CD4-positive, alpha-beta memory T cell (primary cell): ENCODE measurements at regions not wholly inside any gene's neighbourhood (a gene's known extent, or its start where the extent isn't known, plus 50 kb on each side); places are given as distances from the start of the nearest gene placed in this dataset.

ENCODE experiments used
- CTCF ChIA-PET: fragments of 350-600 bp; sonication (Branson Sonifier 250); formaldehyde crosslinking; loops from one replicate; lab custom pipeline; 2021; ENCODE audit warnings: inconsistent platforms; ENCODE audit not compliant: partially characterized antibody; lab: Charles Lee
- POLR2A ChIA-PET: fragments of 350-600 bp; sonication (Branson Sonifier 250); formaldehyde crosslinking; loops from one replicate; lab custom pipeline; 2021; ENCODE audit not compliant: partially characterized antibody; lab: Charles Lee
- DNase-seq, 5 donors: peaks; one replicate each; pipeline versions ENCODE4 v3.0.0 to v3.0.0-alpha.2; 2020 to 2022; ENCODE audit warnings: mixed read lengths in 1 of 5
- H3K27ac ChIP-seq: one replicate; pipeline ENCODE4 v1.7.0; 2013; ENCODE audit warnings: low read depth, low read length
- H3K27me3 ChIP-seq: 2 replicates; pipeline ENCODE4 v1.7.0; 2013; ENCODE audit warnings: mild to moderate bottlenecking, low read length, moderate library complexity; ENCODE audit not compliant: insufficient read depth
- H3K36me3 ChIP-seq: 2 replicates; pipeline ENCODE4 v1.7.0; 2013; ENCODE audit warnings: mild to moderate bottlenecking, low read length, moderate library complexity; ENCODE audit not compliant: insufficient read depth
- H3K4me1 ChIP-seq: 2 replicates; pipeline ENCODE4 v1.7.0; 2013; ENCODE audit warnings: mild to moderate bottlenecking, low read length, moderate library complexity; ENCODE audit not compliant: insufficient read depth
- H3K4me3 ChIP-seq, 2 donors: one replicate each; pipeline ENCODE4 v1.7.0; 2013; ENCODE audit warnings: low read length in 2 of 2, mild to moderate bottlenecking in 1 of 2
- H3K9me3 ChIP-seq, 2 donors: one replicate each; pipeline ENCODE4 v1.7.0; 2013; ENCODE audit warnings: low read length in 2 of 2, control low read depth in 1 of 2; ENCODE audit not compliant: control insufficient read depth in 1 of 2
- H3K27ac Mint-ChIP-seq, 7 donors: one replicate each; pipeline ENCODE4 v1.8.0; 2020 to 2021; ENCODE audit warnings: mixed read lengths in 7 of 7, mild to moderate bottlenecking in 6 of 7, inconsistent platforms in 3 of 7, moderate library complexity in 3 of 7
- H3K27me3 Mint-ChIP-seq, 2 donors: one replicate each; pipeline ENCODE4 v1.8.0; 2020 to 2021; ENCODE audit warnings: mixed read lengths in 2 of 2
- H3K36me3 Mint-ChIP-seq, 2 donors: one replicate each; pipeline ENCODE4 v1.8.0; 2020 to 2021; ENCODE audit warnings: mixed read lengths in 2 of 2, inconsistent platforms in 1 of 2, mild to moderate bottlenecking in 1 of 2
- H3K4me1 Mint-ChIP-seq, 4 donors: one replicate each; pipeline ENCODE4 v1.8.0; 2020 to 2021; ENCODE audit warnings: mixed read lengths in 4 of 4, mild to moderate bottlenecking in 1 of 4
- H3K4me3 Mint-ChIP-seq, 8 donors: one replicate each; pipeline ENCODE4 v1.8.0; 2020 to 2021; ENCODE audit warnings: mixed read lengths in 8 of 8, mild to moderate bottlenecking in 7 of 8, moderate library complexity in 6 of 8, inconsistent platforms in 3 of 8
- H3K9me3 Mint-ChIP-seq, 8 donors: one replicate each; pipeline ENCODE4 v1.8.0; 2020 to 2021; ENCODE audit warnings: mixed read lengths in 8 of 8, mild to moderate bottlenecking in 5 of 8, inconsistent platforms in 3 of 8, moderate library complexity in 1 of 8
- intact Hi-C: fragments of 100-400 bp; cut with micrococcal nuclease; formaldehyde crosslinking; loops from one replicate; pipeline ENCODE4 v1.15.1; 2023

DNA sequence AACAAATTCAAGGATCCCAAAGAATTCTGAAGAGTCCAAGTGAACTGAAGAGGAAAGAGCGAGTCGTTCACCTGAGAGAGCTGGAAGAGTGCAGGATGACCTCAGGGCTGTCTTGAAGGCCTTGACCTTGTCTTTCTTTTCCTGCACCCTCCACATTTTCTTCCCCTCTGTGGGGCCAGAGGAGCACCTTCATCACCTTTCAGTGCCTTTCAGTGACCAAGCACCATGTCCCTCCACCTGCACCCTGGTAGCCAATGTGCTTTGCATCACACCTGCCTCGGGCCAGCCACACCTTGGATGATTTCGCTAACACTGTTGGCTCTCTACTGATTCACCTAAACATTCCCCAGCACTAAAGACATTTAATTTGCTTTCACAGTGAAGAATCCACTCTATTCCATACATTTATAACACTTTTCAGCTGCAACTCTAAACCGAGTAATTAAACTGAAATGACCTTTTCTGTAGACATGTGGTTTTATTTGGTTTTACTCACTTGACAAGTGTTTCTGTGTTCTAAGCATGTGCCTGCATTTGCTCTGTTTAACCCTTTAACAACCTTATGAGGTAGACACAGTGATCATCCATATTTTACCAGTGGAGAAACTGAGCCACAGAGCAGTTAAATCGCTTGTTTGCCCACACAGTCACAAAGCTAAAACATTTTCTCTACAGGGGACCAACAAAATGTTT is 121.3 kb upstream of the CST7 start:
- Mint-ChIP-seq H3K27ac (no peak overlapping the region), H3K9me3 (peaks cover 0 to 7% (median under 1%) of the 10 kb centered on the region in 8 donors), H3K4me3 (no peak overlapping the region), H3K36me3 (no peaks in the 10 kb centered on the region), H3K27me3 (no peaks in the 10 kb centered on the region), H3K4me1 (no peaks in the 10 kb centered on the region)
- no peaks in the 10 kb centered on the region for H3K4me1 ChIP-seq
- intact Hi-C loops = no loop called here
- no peak overlapping the region for H3K4me3 ChIP-seq
- no peak for DNase-seq
- ChIA-PET CTCF (no interaction called here), POLR2A (no interaction called here)
- no peak overlapping the region for H3K27ac ChIP-seq
- H3K36me3 ChIP-seq = no peaks in the 10 kb centered on the region
- no peaks in the 10 kb centered on the region for H3K27me3 ChIP-seq
- no peaks in the 10 kb centered on the region for H3K9me3 ChIP-seq

- H3K27ac ChIP-seq = no peak overlapping the region
- H3K36me3 ChIP-seq = no peaks in the 10 kb centered on the region
- H3K9me3 ChIP-seq = no peaks in the 10 kb centered on the region
- intact Hi-C loops = no loop called here
- H3K4me1 Mint-ChIP-seq = no peaks in the 10 kb centered on the region
- H3K27me3 Mint-ChIP-seq = no peaks in the 10 kb centered on the region
- CTCF ChIA-PET = no interaction called here
- H3K9me3 Mint-ChIP-seq = peaks cover 0 to 7% (median under 1%) of the 10 kb centered on the region in 8 donors
- no peak for DNase-seq
- H3K36me3 Mint-ChIP-seq = no peaks in the 10 kb centered on the region
- no peak overlapping the region for H3K27ac Mint-ChIP-seq
- no peak overlapping the region for H3K4me3 ChIP-seq
- no peaks in the 10 kb centered on the region for H3K27me3 ChIP-seq
- H3K4me1 ChIP-seq = no peaks in the 10 kb centered on the region
- no peak overlapping the region for H3K4me3 Mint-ChIP-seq
- POLR2A ChIA-PET = no interaction called here
Observed at GRCh38 chr20:24828992-24829648, 119.9 kb upstream of the CST7 start.

- Mint-ChIP-seq H3K36me3 (no peaks in the 10 kb centered on the region), H3K4me3 (no peak overlapping the region), H3K27ac (no peak overlapping the region), H3K27me3 (no peaks in the 10 kb centered on the region), H3K9me3 (peaks cover 0 to 7% (median under 1%) of the 10 kb centered on the region in 8 donors), H3K4me1 (no peaks in the 10 kb centered on the region)
- ChIA-PET CTCF (no interaction called here), POLR2A (no interaction called here)
- Histone ChIP-seq H3K36me3 (no peaks in the 10 kb centered on the region), H3K4me1 (no peaks in the 10 kb centered on the region), H3K27ac (no peak overlapping the region), H3K9me3 (no peaks in the 10 kb centered on the region), H3K27me3 (no peaks in the 10 kb centered on the region), H3K4me3 (no peak overlapping the region)
- intact Hi-C loops = no loop called here
- no peak for DNase-seq
Observed at GRCh38 chr20:24829649-24830370, 119.3 kb upstream of the CST7 start.

DNA sequence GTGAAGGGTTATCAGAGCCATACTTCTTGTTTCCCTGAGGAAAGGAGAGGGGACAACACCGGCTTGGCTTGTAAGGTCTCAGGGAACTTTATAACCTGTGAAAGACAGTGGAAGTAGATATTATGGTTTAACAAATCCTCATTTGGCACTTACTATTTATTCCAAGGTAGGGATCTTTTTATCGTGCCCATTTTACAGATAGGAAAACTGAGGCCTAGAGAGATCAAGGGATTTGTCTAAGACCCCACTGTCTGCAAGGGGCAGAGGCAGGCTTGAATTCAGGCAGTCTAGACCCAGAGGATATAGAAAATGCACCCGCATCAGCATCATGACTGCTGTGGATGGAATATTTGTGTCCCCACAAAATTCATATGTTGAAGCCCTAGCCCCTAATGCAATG is 118.4 kb upstream of the CST7 start:
- Histone ChIP-seq H3K36me3 (no peaks in the 10 kb centered on the region), H3K27me3 (no peaks in the 10 kb centered on the region), H3K27ac (no peak overlapping the region), H3K4me3 (no peak overlapping the region), H3K9me3 (no peaks in the 10 kb centered on the region), H3K4me1 (no peaks in the 10 kb centered on the region)
- H3K27me3 Mint-ChIP-seq = no peaks in the 10 kb centered on the region
- DNase-seq = no peak
- no peak overlapping the region for H3K27ac Mint-ChIP-seq
- intact Hi-C loops = no loop called here
- peaks cover 0 to 7% (median under 1%) of the 10 kb centered on the region in 8 donors for H3K9me3 Mint-ChIP-seq
- H3K36me3 Mint-ChIP-seq = no peaks in the 10 kb centered on the region
- ChIA-PET POLR2A (no interaction called here), CTCF (no interaction called here)
- no peaks in the 10 kb centered on the region for H3K4me1 Mint-ChIP-seq
- no peak overlapping the region for H3K4me3 Mint-ChIP-seq

DNA sequence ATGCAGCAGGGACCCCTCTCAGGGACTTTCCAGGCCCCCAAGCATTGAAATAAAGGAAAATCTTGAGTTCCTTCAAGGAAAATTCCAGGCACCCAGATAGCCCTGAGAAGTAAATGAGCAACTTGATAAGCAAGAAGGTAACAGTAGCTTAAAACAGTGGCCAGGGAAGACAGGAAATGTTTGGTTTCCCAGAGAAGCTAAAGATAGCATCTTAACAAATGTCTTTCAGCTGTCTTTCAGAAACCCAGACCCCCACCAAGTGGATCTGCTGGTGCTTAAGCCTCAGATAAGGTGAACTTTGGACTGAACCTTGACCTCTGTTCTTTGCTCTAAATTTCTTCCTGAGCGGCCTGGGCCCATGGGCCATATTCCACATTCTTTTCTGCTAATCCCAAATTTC is 117.8 kb upstream of the CST7 start:
- H3K27ac Mint-ChIP-seq = no peak overlapping the region
- Histone ChIP-seq H3K36me3 (no peaks in the 10 kb centered on the region), H3K27ac (no peak overlapping the region), H3K27me3 (no peaks in the 10 kb centered on the region), H3K4me3 (no peak overlapping the region), H3K4me1 (no peaks in the 10 kb centered on the region), H3K9me3 (no peaks in the 10 kb centered on the region)
- CTCF ChIA-PET = no interaction called here
- no peak overlapping the region for H3K4me3 Mint-ChIP-seq
- intact Hi-C loops = no loop called here
- H3K9me3 Mint-ChIP-seq = peaks cover 0 to 7% (median under 1%) of the 10 kb centered on the region in 8 donors
- POLR2A ChIA-PET = no interaction called here
- H3K27me3 Mint-ChIP-seq = peaks cover 0 to 1% of the 10 kb centered on the region in 2 donors
- no peaks in the 10 kb centered on the region for H3K36me3 Mint-ChIP-seq
- no peaks in the 10 kb centered on the region for H3K4me1 Mint-ChIP-seq
- no peak for DNase-seq

- ChIA-PET CTCF (no interaction called here), POLR2A (no interaction called here)
- H3K9me3 Mint-ChIP-seq = peaks cover 0 to 7% (median under 1%) of the 10 kb centered on the region in 8 donors
- no peak overlapping the region for H3K4me3 Mint-ChIP-seq
- no peaks in the 10 kb centered on the region for H3K4me1 ChIP-seq
- no peak overlapping the region for H3K4me3 ChIP-seq
- no peaks in the 10 kb centered on the region for H3K9me3 ChIP-seq
- intact Hi-C loops = no loop called here
- no peaks in the 10 kb centered on the region for H3K4me1 Mint-ChIP-seq
- DNase-seq = no peak
- H3K27me3 ChIP-seq = no peaks in the 10 kb centered on the region
- H3K36me3 Mint-ChIP-seq = no peaks in the 10 kb centered on the region
- H3K27me3 Mint-ChIP-seq = peaks cover 0 to 1% of the 10 kb centered on the region in 2 donors
- H3K36me3 ChIP-seq = no peaks in the 10 kb centered on the region
- H3K27ac ChIP-seq = no peak overlapping the region
- H3K27ac Mint-ChIP-seq = no peak overlapping the region
Observed at GRCh38 chr20:24832518-24832917, 116.6 kb upstream of the CST7 start.

- Histone ChIP-seq H3K9me3 (no peaks in the 10 kb centered on the region), H3K27ac (no peak overlapping the region), H3K4me3 (no peak overlapping the region), H3K27me3 (no peaks in the 10 kb centered on the region), H3K36me3 (no peaks in the 10 kb centered on the region), H3K4me1 (no peaks in the 10 kb centered on the region)
- Mint-ChIP-seq H3K4me3 (no peak overlapping the region), H3K27ac (no peak overlapping the region), H3K27me3 (peaks cover 0 to 1% of the 10 kb centered on the region in 2 donors), H3K36me3 (no peaks in the 10 kb centered on the region), H3K9me3 (peaks cover 0 to 7% (median under 1%) of the 10 kb centered on the region in 8 donors), H3K4me1 (no peaks in the 10 kb centered on the region)
- intact Hi-C loops = no loop called here
- no peak for DNase-seq
- ChIA-PET CTCF (no interaction called here), POLR2A (no interaction called here)
Observed at GRCh38 chr20:24833592-24833991, 115.5 kb upstream of the CST7 start.
